GM19395 (cell line): ENCODE measurements at regions not wholly inside any gene's neighbourhood (a gene's known extent, or its start where the extent isn't known, plus 50 kb on each side); places are given as distances from the start of the nearest gene placed in this dataset.

Experiments used
- ATAC-seq: cut with Tn5 transposase; IDR thresholded peaks from one replicate; pipeline ENCODE4 v1.9.1; 2021; ENCODE audit warnings: mild to moderate bottlenecking, moderate library complexity; ENCODE audit not compliant: unreplicated experiment

DNA sequence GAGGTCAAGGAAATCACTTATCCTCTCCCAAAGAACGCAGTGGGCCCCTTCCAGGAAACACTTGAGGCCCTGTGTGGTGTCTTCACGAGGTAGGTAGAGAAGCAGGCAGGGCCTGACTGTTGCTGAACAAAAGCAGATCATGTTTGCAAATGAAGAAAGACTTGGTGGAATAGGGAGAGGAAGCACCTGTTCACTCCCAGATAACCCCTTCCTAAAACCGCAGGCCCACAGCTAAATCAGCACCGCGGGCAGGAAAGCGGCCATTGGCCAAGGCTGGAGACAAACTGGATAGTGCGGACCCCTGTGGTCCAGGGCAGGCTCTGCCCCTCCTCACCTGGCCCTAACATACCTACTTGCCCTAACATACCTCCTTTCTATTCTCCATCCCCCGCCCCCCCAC is 64.9 kb upstream of the KLHL29 start:
- ATAC-seq = no peak

DNA sequence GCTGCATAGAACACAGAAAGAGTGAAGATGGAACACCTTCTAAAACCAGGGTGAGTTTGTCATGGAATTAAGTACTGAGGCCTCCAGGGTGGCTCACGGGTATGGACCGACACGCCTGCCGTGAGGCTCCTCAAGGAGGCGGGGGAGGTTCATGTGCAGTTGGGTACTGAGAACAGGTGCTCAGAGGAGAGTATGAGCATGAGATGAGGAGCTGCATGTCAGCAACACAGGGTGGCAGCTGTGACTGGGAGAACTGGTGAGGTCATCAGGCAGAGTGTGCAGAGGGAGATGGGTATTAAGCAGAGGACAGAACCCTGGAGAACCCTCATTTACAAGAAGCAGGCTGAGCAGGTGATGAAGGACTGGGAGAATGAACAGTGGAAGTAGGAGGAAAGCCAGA is 63.2 kb upstream of the KLHL29 start:
- no peak for ATAC-seq

DNA sequence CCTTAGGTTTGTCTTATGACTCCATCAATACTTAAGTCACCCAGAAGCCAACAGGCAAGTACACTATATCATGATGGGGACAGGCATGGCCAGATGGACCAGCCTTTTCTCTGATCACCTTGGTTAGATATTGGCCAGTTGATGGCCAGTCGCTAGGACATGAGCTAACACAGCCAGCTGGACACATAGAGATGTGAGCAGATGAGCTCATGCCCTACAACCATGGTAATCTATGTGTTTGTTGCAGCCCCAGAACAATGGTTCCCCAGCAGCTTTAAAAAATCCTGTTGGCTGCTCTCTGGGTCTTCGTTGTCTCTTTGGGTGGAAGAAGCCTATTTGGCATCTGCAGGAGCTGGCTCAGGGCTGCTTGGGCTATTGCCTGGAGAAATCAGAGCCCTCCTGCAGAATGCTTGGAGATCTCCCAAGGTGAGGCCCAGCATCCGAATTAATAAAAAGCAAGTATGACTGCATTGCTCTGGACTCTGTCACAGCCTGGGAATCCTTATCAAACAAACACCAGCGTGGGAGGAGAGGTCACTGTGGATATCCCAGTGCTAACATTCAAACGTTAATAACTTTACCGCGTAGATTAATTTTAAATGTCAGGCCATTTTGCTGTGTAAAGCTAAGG is 62.3 kb upstream of the KLHL29 start:
- no peak for ATAC-seq

DNA sequence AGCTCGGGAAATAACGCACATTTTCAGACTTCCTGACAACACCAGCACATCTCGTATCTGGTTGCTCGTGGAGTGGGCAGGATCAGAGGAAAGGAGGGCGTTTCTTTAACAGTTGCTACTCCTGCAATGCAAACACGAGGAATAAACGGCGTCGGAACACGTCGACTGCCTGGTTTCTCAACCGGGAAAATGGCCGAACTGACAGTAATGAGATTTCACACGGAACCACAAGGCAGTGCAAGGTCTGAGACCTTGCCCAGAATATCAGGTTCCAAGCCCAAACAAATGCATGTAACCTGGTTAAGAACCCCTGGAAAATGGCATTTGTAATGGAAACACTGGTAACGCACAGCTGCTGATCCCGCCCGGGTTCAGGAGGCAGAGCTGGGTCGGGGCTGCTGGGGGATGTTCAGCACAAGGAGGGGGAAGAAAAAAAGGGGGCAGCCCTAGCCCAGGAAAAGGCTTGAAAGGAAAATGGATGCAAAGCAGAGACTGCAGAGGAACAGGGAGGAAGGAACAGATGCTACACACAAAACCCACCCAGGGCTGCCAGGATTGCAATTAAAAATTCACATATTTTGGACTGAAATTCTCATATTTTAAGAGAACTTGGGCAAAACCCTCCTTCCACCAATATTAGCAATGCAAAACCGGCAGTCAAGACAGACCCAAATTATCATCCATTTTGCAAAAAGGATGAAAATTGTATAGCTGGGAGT is 61.6 kb upstream of the KLHL29 start:
- no peak for ATAC-seq

DNA sequence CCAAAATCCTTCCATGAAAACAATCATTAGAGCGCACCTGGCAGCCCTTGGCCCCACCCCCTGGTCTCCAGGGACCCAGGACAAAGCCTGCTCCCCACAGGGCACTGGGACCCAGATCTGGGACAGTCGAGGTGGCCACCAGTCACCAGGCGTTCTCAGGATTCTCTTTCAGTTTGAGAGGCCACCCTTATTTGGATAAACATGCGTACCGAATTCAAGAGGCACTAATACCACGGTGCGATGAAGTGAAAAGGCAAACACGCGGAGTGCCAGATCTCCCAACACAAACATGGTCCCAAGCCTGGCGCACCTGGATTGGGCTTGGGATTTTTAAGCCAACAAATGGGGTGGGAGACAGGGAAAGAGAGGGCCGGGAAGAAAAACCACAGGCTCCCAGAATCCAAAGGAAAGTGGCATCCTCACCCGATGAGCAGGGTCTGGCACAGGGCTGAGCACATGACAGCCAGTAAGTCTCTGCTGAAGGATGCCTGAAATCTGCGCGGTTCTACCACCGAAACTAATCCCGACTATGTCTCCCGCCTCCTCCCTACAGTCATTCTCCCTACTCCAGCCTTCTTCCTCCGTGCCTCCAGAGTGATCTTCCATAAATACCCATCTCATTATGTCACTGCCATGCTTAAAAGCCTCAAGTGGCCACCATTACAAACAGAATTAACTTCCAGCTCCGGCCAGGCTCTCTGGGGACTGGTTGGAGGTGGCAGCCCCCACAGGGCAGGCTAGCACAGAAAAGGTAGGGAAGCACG is 60.9 kb upstream of the KLHL29 start:
- ATAC-seq = no peak

DNA sequence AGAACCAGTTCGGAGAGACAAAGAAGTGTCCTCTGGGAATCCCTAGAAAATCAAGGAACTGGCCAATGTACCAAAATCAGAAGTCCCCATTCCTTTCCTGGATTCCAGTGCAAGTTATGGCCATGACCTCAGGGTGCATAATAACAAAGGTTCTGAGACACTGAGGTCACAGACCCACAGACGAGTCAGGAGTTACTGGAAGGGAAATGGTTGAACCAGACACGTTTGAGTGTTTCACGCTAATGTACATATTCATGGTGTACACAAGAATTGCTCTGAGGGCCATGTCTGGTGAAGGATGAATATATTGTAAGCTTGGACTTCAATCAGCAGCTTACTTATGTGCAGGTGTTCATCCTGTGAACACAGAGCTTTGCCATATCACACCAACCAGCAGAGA is 58.6 kb upstream of the KLHL29 start:
- ATAC-seq = no peak

DNA sequence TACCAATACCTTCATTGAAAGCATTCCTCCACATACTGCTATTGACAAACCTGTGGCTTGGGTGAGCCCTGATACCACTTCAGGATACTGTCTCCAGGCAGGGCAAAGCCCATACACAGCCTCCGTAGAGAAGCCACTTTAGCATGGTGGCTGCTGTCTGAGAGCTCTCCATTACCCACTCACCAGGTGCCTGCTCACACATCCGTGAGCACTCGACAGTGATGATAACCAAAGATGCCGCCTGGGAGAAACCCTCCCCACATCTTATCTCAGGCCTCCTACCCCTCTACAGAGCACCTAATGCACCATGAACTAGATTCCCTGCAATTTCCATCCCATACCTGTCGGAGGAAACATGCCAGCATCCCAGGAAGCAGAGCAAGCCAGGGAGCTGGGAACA is 57.6 kb upstream of the KLHL29 start:
- ATAC-seq = no peak

DNA sequence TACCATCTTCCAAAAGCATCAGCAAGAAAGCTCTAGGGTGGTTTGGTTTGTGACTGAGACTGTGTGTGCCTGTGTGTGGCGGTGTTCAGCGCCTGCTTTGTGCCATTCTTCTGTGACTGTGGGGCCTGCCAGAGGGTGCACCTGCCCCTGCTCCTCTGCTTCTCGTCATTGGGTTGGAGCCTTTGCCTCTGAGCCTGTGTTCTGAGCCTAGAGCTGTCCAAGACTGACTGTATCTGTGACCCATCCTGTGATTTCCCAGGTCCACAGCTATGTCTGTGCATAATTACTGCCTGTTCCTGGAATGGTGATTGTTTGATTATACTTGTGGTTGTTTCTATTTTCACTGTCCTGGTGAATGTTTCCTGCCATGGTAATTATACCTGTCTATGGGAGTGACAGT is 57.1 kb upstream of the KLHL29 start:
- ATAC-seq = no peak

DNA sequence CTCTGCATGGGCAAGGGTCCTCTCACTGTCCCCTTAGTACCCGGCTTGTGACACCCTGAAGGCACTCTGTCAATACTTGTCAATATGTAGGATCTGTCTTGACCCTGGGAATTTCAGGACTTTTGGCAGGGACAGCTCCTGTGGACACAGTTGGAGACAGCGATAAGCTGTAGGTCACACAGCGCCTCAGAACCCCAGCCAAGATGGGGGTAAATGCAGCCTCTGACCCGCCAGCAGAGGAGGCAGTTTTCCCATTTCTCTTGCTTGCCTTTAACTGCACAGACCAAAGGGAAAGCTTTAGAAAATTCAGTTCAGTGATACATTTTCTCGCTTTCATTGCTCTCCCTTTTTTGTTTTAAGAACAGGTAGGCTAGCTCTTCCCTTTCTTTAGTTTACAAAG is 54.8 kb upstream of the KLHL29 start:
- ATAC-seq = peak; percentile 65
